UCSD-AML1 (cell line): ENCODE measurements at regions not wholly inside any gene's neighbourhood (a gene's known extent, or its start where the extent isn't known, plus 50 kb on each side); places are given as distances from the start of the nearest gene placed in this dataset.

ENCODE experiments used
- DNase-seq: peaks from one replicate; lab custom pipeline; 2025; ENCODE audit not compliant: unreplicated experiment; lab: John Stamatoyannopoulos, UW

GRCh38 chrX:11040405-11040804 lies 70.7 kb upstream of the HCCS start:
- no peak for DNase-seq

- no peak for DNase-seq
Observed at GRCh38 chrX:11040996-11041395, 70.1 kb upstream of the HCCS start.

GRCh38 chrX:11050013-11050412 lies 61.1 kb upstream of the HCCS start:
- DNase-seq = no peak

- DNase-seq = no peak
Observed at GRCh38 chrX:11053351-11053750, 57.8 kb upstream of the HCCS start.

- no peak for DNase-seq
Observed at GRCh38 chrX:11056322-11057176, 54.6 kb upstream of the HCCS start.

DNA sequence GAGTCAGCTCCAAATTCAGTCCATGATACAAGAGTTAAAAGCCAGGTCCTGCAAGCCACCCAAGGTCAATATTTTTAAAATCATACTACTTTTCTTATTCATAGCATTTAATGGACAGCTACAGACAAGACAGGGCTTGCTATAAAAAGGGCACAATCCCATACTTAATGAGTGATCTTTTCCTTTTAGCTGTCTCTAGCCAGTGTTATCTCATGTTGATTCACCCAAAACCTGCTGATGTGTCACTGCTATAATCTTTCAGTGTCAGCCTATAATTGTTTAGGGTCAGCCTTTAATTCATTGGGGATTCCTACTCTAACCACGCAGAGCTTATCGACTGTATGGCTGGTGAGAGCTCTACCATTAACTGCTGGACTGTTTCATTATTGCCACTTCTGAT lies 51.2 kb upstream of the HCCS start:
- DNase-seq = no peak
